NCI-H1105 (cell line): ENCODE measurements at regions not wholly inside any gene's neighbourhood (a gene's known extent, or its start where the extent isn't known, plus 50 kb on each side); places are given as distances from the start of the nearest gene placed in this dataset.
"Not testable (repeated sequence)": the region's sequence is repeated elsewhere in the genome, so short reads cannot be mapped to it uniquely, and the experiment has no call there.

Source experiments
- DNase-seq: peaks from one replicate; lab custom pipeline; 2025; lab: John Stamatoyannopoulos, UW

GRCh38 chr4:34891892-34892291 is 1352.4 kb downstream of the ARAP2 start:
- no peak for DNase-seq

GRCh38 chr4:34893382-34893781 is 1350.9 kb downstream of the ARAP2 start:
- DNase-seq = no peak

GRCh38 chr4:34920032-34920431 is 1324.3 kb downstream of the ARAP2 start:
- no peak for DNase-seq

- DNase-seq = no peak
Measured at GRCh38 chr4:34921391-34921790, 1322.9 kb downstream of the ARAP2 start.

- no peak for DNase-seq
Measured at GRCh38 chr4:34922325-34922724, 1322.0 kb downstream of the ARAP2 start.

GRCh38 chr4:34932591-34932990 is 1311.7 kb downstream of the ARAP2 start:
- no peak for DNase-seq

- no peak for DNase-seq
Measured at GRCh38 chr4:34935739-34936138, 1308.6 kb downstream of the ARAP2 start.

- DNase-seq = no peak
Measured at GRCh38 chr4:34939073-34939472, 1305.2 kb downstream of the ARAP2 start.

GRCh38 chr4:34943741-34944386 is 1300.5 kb downstream of the ARAP2 start:
- DNase-seq = no peak

GRCh38 chr4:34950926-34951325 is 1293.4 kb downstream of the ARAP2 start:
- DNase-seq = peak; percentile 9

- no peak for DNase-seq
Measured at GRCh38 chr4:34953145-34953799, 1291.0 kb downstream of the ARAP2 start.

GRCh38 chr4:34964613-34965012 is 1279.7 kb downstream of the ARAP2 start:
- no peak for DNase-seq

- no peak for DNase-seq
Measured at GRCh38 chr4:34972189-34972588, 1272.1 kb downstream of the ARAP2 start.

GRCh38 chr4:34973650-34974312 is 1270.5 kb downstream of the ARAP2 start:
- no peak for DNase-seq

- DNase-seq = no peak
Measured at GRCh38 chr4:34974313-34974680, 1270.0 kb downstream of the ARAP2 start.

GRCh38 chr4:35021222-35021621 is 1223.1 kb downstream of the ARAP2 start:
- DNase-seq = not testable (repeated sequence)

- DNase-seq = no peak
Measured at GRCh38 chr4:35025152-35025834, 1219.0 kb downstream of the ARAP2 start.

- no peak for DNase-seq
Measured at GRCh38 chr4:35038079-35038805, 1206.1 kb downstream of the ARAP2 start.

- no peak for DNase-seq
Measured at GRCh38 chr4:35038845-35039244, 1205.5 kb downstream of the ARAP2 start.

- no peak for DNase-seq
Measured at GRCh38 chr4:35052546-35052945, 1191.8 kb downstream of the ARAP2 start.

- no peak for DNase-seq
Measured at GRCh38 chr4:35063031-35063570, 1181.2 kb downstream of the ARAP2 start.

- no peak for DNase-seq
Measured at GRCh38 chr4:35066406-35066805, 1177.9 kb downstream of the ARAP2 start.
